ENCODE measurements at regions not wholly inside any gene's neighbourhood (a gene's known extent, or its start where the extent isn't known, plus 50 kb on each side); places are given as distances from the start of the nearest gene placed in this dataset.

DNA sequence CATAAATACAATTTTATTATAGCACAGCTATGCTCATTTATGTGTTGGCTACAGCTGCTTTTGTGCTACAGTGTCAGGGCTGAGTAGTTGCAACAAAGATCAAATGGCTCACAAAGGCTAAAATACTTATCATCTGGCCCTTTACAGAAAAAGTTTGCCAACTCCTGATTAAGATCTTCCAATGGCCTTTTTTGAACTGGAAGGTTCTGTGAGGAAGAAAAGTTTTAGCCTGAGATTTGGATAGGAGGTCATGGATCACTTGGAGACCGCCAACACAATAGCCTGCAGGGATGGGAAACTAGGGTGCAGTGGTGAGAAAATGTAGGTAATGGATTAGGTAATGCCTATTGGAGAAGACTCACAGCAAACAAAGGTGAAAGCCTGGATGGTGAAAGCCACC lies 169.8 kb downstream of the NOC3L start:
- Histone ChIP-seq H3K4me3 (ENCODE audit: low read length in 3 of 3) (no peak overlapping the region), H3K9me3 (ENCODE audit: control insufficient read depth in 2 of 3, insufficient read depth in 1 of 3, low read length in 3 of 3) (peaks cover 0 to 2% (median 0%) of the 10 kb centered on the region in 3 donors), H3K36me3 (ENCODE audit: control insufficient read depth in 2 of 3, insufficient read depth in 3 of 3, low read length in 3 of 3) (no peaks in the 10 kb centered on the region), H3K27me3 (ENCODE audit: control insufficient read depth, insufficient read depth, low read length) (no peaks in the 10 kb centered on the region), H3K9ac (ENCODE audit: low read length in 3 of 3) (no peak overlapping the region), H3K4me1 (ENCODE audit: control insufficient read depth in 2 of 3, insufficient read depth in 2 of 3, low read depth in 1 of 3, low read length in 3 of 3) (no peaks in the 10 kb centered on the region), H3K27ac (ENCODE audit: low read depth in 2 of 2, low read length in 2 of 2) (no peak overlapping the region)
- FAIRE-seq: no peak
- DNase-seq: no peak
- intact Hi-C loops (cut with DNase I): no loop called here
- TF ChIP-seq, protein P1, sequence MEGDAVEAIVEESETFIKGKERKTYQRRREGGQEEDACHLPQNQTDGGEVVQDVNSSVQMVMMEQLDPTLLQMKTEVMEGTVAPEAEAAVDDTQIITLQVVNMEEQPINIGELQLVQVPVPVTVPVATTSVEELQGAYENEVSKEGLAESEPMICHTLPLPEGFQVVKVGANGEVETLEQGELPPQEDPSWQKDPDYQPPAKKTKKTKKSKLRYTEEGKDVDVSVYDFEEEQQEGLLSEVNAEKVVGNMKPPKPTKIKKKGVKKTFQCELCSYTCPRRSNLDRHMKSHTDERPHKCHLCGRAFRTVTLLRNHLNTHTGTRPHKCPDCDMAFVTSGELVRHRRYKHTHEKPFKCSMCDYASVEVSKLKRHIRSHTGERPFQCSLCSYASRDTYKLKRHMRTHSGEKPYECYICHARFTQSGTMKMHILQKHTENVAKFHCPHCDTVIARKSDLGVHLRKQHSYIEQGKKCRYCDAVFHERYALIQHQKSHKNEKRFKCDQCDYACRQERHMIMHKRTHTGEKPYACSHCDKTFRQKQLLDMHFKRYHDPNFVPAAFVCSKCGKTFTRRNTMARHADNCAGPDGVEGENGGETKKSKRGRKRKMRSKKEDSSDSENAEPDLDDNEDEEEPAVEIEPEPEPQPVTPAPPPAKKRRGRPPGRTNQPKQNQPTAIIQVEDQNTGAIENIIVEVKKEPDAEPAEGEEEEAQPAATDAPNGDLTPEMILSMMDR (IDR thresholded peaks at IDR 0.05; ENCODE audit: borderline replicate concordance, extremely low read depth, insufficient read depth): no peak

DNA sequence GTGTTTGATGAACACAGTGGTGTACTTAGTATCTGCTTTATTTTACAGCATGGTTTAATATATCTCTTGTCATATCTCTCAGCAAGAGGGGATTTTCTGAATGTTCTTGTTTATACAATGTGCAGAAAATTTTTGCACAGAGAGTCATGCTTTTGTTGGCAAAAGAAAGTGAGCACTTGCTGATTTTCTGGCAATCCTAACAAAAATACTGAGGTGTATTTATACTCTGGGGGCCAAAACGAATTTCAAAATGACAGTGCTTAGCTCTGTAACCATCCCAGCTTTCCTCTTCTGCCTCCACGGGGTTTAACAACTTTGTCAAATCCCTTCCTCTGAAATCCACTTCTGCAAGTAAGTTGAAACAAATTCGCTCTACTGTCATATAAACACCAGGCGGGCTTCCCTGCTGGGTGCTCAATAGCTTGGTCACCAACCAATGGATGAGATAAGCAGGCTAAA lies 169.2 kb downstream of the NOC3L start:
- Histone ChIP-seq H3K36me3 (ENCODE audit: control insufficient read depth in 2 of 3, insufficient read depth in 3 of 3, low read length in 3 of 3) (no peaks in the 10 kb centered on the region), H3K9ac (ENCODE audit: low read length in 3 of 3) (no peak overlapping the region), H3K4me3 (ENCODE audit: low read length in 3 of 3) (no peak overlapping the region), H3K27ac (ENCODE audit: low read depth in 2 of 2, low read length in 2 of 2) (no peak overlapping the region), H3K4me1 (ENCODE audit: control insufficient read depth in 2 of 3, insufficient read depth in 2 of 3, low read depth in 1 of 3, low read length in 3 of 3) (no peaks in the 10 kb centered on the region), H3K9me3 (ENCODE audit: control insufficient read depth in 2 of 3, insufficient read depth in 1 of 3, low read length in 3 of 3) (peaks cover 0 to 2% (median 0%) of the 10 kb centered on the region in 3 donors), H3K27me3 (ENCODE audit: control insufficient read depth, insufficient read depth, low read length) (no peaks in the 10 kb centered on the region)
- intact Hi-C loops (cut with DNase I): no loop called here
- no peak for DNase-seq
- TF ChIP-seq, protein P1 (IDR thresholded peaks at IDR 0.05; ENCODE audit: borderline replicate concordance, extremely low read depth, insufficient read depth): no peak
- FAIRE-seq: no peak

DNA sequence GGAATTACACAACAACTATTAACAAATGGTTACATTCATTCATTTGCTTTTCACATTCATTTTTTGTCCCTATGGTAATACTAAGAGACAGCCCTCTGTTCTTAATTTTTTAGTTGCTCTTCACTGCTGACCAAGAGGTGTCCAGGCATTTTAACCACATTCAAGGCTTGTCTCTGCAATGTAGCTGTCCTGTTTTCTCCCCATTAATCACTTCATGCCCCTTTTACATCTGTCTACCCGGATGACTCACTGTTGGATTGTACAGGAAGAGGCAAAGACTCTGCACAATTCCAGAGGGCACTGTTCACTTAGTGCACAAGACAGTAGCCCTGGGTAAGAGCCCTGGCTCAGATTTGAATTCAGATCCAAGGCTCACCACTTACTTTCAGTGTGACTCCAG lies 168.5 kb downstream of the NOC3L start:
- H3K27ac ChIP-seq (ENCODE audit: low read depth in 2 of 2, low read length in 2 of 2): no peak overlapping the region
- H3K9me3 ChIP-seq (ENCODE audit: control insufficient read depth in 2 of 3, insufficient read depth in 1 of 3, low read length in 3 of 3): peaks cover 0 to 2% (median 0%) of the 10 kb centered on the region in 3 donors
- no peak overlapping the region for H3K9ac ChIP-seq (ENCODE audit: low read length in 3 of 3)
- TF ChIP-seq, protein P1 (IDR thresholded peaks at IDR 0.05; ENCODE audit: borderline replicate concordance, extremely low read depth, insufficient read depth): no peak
- intact Hi-C loops (cut with DNase I): no loop called here
- no peaks in the 10 kb centered on the region for H3K36me3 ChIP-seq (ENCODE audit: control insufficient read depth in 2 of 3, insufficient read depth in 3 of 3, low read length in 3 of 3)
- no peaks in the 10 kb centered on the region for H3K4me1 ChIP-seq (ENCODE audit: control insufficient read depth in 2 of 3, insufficient read depth in 2 of 3, low read depth in 1 of 3, low read length in 3 of 3)
- FAIRE-seq (no peak), DNase-seq (no peak)
- H3K27me3 ChIP-seq (ENCODE audit: control insufficient read depth, insufficient read depth, low read length): no peaks in the 10 kb centered on the region
- H3K4me3 ChIP-seq (ENCODE audit: low read length in 3 of 3): no peak overlapping the region

DNA sequence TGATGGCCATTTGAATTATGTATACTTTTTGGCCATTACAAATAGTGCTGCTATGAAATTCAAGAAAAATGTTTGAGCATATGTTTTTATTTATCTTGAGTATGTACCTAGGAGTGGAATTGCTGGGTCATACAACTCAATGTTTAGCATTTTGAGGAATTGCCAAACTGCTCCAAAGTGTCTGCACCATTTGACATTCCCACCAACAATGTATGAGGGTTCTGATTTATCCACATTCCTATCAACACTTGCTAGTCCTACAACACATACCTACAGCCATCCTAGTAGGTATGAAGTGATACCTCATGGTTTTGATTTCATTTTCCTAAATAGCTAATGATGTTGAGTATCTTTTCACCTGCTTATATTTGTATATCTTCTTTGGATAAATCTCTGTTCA lies 165.5 kb downstream of the NOC3L start:
- FAIRE-seq: no peak

More for the DNA sequence above, 165.5 kb downstream of the NOC3L start:
- no peak overlapping the region for H3K9ac ChIP-seq (ENCODE audit: low read length in 3 of 3)
- TF ChIP-seq, protein P1 (IDR thresholded peaks at IDR 0.05; ENCODE audit: borderline replicate concordance, extremely low read depth, insufficient read depth): no peak
- H3K27ac ChIP-seq (ENCODE audit: low read depth in 2 of 2, low read length in 2 of 2): no peak overlapping the region
- H3K27me3 ChIP-seq (ENCODE audit: control insufficient read depth, insufficient read depth, low read length): no peaks in the 10 kb centered on the region
- no peak overlapping the region for H3K4me3 ChIP-seq (ENCODE audit: low read length in 3 of 3)
- H3K9me3 ChIP-seq (ENCODE audit: control insufficient read depth in 2 of 3, insufficient read depth in 1 of 3, low read length in 3 of 3): peaks cover 0 to 2% (median 0%) of the 10 kb centered on the region in 3 donors
- no peaks in the 10 kb centered on the region for H3K4me1 ChIP-seq (ENCODE audit: control insufficient read depth in 2 of 3, insufficient read depth in 2 of 3, low read depth in 1 of 3, low read length in 3 of 3)
- no peak for DNase-seq
- H3K36me3 ChIP-seq (ENCODE audit: control insufficient read depth in 2 of 3, insufficient read depth in 3 of 3, low read length in 3 of 3): no peaks in the 10 kb centered on the region
- intact Hi-C loops (cut with DNase I): no loop called here
